UCSD-AML1 (cell line): ENCODE measurements at regions not wholly inside any gene's neighbourhood (a gene's known extent, or its start where the extent isn't known, plus 50 kb on each side); places are given as distances from the start of the nearest gene placed in this dataset.
"Not testable (repeated sequence)": the region's sequence is repeated elsewhere in the genome, so short reads cannot be mapped to it uniquely, and the experiment has no call there.

Experiments used
- DNase-seq: peaks from one replicate; lab custom pipeline; 2025; ENCODE audit not compliant: unreplicated experiment; lab: John Stamatoyannopoulos, UW

DNA sequence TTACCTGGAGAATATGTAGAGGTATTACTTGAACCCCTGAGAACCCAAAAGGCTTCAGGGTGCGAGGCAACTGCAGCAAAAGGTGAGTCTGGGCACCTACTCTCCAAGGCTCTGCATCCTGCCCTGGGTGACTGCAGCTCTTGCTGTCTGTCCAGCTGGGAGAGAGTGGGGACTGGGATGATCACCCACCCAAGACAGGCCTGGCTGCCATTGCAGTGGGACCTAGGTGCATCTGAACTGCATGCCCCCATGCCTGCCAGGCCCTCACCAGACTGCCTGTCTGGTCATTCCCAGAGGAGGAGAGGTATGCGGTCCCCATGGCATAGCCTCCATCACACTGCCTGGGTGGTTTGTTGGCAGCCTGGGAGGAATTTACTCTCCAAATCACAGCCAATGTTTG, 563.9 kb downstream of the TFAP2A start:
- DNase-seq: no peak

DNA sequence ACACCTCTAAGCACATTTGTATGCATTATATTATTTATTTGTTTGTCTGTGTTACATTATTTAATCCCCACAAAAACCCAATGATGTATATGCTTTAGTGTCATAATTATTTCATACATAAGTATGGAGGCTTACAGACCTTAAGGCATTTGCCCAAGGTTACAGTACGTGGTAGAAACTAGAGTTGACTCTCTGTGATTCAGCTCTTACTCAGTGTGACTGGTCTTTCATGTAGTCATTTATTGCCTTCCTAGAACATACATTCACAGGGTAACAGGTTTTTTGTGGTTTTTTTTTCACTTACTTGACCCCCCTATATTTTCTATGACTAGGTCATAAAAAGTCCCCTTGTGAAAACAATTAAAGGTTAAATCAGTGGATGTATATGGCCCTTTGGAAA, 566.8 kb downstream of the TFAP2A start:
- no peak for DNase-seq

DNA sequence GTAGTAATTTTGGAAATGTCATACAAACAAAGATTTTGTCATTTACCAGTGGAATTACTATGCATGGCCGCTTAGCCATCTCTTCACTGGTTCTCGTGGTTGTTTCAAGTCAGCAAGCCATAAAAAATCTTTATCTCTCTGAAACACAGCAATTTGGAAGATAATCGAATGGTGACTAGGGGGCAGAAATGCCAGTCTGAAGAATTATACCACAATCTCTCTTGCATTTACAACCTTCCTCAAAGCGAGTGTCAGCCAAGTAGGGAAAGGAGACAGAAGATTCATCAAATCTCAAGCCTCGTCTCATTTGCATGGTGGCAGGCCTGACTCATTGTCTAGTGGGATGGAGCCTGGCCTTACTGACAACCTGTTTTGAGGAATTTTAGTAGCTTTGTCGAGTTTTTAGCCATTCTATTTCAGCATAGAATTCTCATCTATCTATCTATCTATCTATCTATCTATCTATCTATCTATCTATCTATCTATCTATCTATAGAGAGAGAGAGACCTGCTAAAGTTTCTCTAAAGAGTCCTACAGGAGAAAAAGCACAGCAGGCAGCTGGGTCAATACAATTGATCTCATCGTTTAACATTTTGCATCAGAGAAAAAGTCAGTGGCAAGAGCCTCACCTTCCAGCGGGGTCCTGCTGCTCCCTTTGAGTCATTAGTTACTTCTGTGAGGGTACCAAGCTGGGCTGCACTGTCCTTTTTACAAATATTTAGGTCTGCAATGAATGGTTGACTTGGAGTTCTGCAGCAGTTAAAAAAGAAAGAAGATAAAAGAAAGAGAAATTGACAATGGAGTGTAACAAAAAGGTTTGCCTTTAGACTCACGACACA, 572.8 kb downstream of the TFAP2A start:
- no peak for DNase-seq

DNA sequence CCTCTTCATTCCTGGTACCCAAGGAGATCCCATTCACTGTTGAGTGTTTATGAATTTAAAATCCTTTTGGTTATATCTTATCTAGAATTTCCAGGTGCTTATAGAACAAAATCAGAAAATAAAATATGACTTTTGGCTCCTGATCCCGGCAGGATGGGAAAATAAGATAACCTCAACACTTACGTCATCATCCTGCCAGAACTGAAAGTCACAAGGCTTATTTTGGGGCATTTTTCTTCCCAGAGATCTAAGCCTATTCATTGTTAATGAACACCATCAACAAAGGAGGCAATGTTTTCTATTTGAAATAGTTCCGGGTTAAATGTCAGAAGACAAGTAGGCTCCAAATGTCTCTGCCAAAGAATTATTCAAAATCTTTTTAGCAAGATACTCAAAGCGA, 580.6 kb downstream of the TFAP2A start:
- DNase-seq: no peak

DNA sequence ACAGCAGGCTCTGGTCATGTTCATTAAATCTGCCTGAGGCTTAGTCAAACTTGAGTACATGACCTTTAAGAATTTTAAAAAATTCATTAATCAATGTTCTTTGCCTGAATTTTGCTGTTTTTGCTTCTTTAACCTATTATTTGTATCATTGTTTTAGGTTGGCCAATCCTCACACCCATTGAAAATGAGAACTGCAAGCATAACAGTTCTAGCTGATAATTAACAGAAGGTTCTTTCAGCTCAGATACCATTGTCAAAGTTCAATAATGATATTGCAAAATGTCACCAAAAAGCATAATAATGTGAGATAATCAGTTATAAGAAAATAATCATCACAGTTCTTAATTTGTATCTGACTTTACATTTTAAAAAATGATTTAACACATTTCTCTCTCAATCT, 583.1 kb downstream of the TFAP2A start:
- no peak for DNase-seq

DNA sequence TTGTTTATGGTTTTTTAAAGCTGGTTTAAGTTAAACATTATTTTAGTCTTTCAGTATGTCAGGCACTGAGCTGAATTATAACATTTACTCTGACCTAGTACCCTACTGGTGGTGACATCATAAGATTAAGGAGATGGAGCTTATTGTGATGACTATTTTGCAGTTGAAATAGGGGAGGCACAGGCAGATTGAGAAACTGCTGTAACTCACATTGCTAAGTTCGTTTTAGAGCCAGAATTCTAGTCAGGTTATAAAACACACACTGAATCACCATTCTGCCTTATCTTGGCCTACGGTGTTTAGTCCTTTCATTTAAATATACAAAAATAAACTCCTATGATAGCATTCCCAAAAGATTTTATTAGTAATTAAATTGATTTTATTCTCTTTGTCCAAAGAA, 584.1 kb downstream of the TFAP2A start:
- no peak for DNase-seq

DNA sequence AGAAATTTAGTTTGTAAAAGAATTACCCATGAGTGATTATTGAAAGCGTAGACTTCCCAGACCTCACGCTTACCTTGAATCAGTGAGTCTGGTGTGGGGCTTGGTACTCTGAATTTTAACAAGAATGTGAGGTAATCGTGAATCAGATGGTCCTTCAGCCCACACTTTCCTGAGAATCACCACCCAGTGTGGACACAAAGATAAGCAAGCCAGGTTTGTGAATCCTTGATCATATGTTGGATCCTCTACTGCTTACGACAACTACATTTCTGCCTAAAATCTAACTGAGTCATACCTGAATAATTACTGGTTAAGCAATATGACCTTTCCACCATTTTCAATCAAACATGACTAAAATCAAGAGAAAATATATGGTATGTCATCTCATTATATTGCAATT, 589.3 kb downstream of the TFAP2A start:
- DNase-seq: no peak

DNA sequence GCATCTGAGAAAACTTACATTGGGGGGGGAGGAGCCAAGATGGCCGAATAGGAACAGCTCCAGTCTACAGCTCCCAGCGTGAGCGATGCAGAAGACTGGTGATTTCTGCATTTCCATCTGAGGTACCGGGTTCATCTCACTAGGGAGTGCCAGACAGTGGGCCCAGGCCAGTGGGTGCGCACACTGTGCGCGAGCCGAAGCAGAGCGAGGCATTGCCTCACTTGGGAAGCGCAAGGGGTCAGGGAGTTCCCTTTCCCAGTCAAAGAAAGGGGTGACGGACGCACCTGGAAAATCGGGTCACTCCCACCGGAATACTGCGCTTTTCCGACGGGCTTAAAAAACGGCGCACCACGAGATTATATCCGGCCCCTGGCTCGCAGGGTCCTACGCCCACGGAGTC, 604.1 kb downstream of the TFAP2A start:
- not testable (repeated sequence) for DNase-seq

DNA sequence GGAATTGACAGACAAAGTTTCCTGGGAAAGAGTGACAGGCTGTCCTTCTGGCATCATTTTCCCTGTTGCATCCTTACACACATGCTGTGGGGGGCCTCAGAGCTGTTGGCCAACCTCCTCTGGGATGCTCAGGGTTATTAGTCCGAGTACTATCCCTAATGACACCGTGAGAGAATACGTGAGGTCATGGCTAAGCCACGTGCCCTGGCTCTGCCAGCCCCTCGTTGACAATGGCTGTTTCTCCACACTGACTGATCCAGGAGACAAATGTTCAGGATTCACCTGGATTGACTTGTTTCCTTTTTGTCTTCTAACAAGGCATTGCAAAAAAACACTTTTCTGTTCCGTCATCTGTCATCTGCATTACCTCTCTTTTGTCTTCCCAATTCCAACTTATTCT, 604.6 kb downstream of the TFAP2A start:
- DNase-seq: no peak

DNA sequence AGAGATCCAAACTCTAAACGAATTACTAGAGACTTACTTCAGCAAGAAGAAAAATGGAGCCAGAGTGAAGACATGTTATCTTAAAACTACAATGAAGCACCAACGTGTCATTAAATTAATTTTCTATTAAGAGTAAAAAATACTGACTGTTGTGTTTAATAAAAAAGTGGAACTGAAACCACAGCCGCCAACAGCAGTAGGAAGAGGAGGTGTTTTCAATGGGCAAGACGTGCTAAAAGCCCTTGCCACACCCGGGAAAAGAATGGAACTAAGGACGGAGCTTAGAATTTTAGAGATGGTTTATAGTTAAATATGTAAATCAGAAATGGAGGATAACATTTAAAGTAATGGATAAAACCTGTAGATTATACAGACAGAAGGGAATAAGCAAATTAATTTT, 608.7 kb downstream of the TFAP2A start:
- DNase-seq: no peak

DNA sequence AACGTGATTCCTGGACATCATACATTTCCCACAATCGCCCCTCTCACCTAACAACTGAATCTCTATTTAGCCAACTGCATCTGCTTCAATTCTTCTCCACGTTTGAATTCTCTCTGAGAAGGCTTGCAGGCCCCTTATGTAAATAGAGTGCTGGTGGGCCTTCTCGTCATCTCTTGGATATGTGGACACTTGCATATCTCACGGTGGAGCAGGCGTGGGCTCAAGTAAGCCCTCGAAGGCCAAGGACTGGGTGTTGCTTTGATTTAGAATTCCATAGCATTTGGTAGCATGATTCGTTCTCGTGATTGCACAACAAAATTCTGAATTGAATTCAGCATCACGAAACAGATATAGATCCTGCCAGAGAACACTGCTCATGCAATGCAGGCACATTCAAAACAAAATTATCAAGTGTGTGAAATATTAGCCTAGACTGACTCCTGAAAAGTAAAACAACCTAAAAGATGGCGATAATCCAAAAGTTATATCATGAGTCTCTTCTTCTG, 613.6 kb downstream of the TFAP2A start:
- no peak for DNase-seq

DNA sequence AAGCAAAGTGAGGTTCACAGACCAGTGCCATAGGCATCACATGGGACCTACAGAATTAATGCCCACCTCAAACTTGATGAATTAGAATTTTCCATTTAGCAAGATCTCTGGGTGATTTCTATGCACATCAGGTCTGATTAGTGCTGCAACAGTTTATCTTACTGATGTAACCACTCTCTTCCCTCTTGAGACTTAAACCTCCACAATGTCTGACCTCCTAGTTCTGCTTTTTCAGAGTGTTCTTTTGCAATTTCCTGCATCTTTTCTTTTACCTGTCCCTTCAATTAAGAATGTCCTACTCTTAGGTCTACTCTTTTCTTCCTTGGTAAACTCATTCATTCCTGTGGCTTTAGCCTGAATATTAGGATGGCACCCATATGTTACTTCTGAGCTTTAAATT, 615.3 kb downstream of the TFAP2A start:
- DNase-seq: no peak

DNA sequence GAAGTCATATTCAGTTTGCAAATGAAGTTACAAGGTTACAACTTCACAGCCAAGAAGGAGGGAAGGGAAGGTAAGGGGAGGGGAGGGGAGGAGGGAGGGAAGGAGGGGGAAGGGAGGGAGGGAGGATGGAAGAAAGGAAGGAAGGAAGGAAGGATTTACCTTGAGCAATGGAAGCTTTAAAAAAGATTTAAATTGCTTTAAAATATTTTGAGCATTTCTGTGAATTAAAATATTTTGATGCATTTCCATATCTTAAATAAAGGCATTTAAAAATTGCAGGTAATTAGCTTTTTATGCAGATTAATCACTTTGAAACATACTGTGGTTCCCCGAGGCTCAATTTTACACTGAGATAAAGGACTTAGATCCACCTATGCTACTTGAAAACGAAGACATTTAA, 618.0 kb downstream of the TFAP2A start:
- no peak for DNase-seq

DNA sequence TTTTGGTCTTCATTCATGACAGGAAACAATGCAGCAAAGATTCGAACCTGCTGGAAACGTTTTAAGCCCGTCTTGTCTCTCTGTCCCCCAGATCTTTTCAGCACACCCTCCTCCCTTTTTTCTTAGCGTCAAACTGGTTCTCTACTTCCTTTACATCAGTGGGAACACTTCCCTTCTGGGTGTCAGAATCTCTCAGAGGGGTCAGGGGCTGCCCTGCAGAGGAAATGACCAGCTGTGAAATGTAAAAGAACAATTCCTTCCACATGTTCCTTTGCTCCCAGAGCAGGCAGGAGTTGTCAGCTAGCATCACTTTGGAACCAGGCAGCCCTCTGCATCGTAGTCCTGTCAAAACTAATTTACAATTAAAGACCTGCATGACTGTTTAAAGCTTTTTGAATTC, 619.0 kb downstream of the TFAP2A start:
- no peak for DNase-seq

DNA sequence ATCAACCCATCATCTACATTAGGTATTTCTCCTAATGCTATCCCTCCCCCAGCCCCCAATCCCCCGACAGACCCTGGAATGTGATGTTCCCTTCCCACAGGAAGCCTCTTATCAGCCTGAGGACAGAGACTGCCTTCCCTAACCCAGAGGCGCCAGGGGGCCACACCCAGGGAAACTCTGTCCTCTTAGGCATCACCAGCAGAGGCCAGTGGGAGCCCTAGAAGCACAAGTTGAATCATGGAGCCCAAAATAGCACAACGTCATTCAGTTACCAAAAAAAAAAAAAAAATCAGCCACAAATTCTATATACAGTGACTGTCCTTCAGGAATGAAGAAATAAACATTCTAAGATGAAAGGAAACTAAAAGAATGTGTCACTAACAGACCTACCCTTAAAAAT, 625.7 kb downstream of the TFAP2A start:
- DNase-seq: no peak

DNA sequence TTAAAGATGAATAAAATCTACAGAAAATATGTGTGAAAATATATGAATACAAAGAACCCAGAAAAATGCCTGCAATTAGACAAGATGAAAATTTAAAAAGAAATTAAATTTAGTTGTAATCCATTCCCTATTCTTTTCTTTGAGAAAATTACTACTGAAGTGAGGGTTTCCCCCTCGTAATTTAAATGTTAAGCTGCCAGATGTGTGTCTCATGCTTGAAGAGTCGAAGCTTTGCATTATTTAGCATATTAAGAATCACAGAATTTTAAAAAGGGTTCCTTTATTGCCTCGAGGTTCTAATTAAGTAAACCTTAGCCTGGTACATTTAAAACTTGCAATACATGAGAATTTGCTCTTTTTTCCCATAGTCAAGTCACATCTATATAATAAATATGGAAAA, 630.1 kb downstream of the TFAP2A start:
- no peak for DNase-seq

DNA sequence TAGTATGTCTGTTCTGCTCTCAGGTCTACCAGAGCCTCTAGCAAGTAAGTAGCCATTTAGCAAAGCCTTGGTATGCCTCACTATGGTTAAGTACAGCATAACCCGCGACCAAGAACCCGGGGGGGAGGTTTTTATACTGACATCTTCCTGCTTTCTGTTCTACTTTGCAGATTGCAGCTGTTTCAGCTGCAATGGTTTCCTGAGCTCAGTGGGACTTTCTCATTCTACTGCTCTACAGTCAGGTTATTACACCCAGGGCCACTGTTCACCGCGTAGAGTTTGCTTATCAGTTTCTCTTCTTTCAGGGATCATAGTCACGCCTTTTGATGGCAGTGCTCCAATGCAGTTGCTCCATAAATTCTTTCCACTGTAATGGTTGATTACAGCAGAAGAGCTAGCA, 631.3 kb downstream of the TFAP2A start:
- DNase-seq: no peak

DNA sequence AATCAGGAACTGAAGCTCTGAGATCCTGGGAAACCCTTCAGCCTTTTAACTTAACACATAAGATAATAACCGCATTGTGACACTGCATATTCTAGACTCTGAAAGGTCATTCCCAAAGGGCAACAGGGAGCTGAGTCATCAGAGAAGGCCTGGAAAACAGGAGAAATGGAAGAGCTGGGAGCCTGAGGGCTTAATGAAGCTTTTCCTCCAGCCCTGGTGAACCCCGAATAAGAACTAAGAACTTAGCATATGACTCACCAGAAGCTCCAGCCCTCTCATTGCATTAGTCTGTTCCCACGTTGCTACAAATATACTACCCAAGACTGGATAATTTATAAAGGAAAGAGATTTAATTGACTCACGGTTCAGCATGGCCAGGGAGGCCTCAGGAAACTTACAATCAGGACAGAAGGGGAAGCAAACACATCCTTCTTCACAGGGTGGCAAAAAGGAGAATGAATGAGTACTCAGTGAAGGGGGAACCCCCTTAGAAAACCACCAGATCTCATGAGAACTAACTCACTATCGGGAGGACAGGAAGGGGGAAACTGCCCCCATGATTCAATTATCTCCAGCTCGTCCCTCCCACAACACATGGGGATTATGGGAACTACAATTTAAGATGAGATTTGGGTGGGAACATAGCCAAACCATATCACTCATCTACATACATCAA, 648.5 kb downstream of the TFAP2A start:
- no peak for DNase-seq

DNA sequence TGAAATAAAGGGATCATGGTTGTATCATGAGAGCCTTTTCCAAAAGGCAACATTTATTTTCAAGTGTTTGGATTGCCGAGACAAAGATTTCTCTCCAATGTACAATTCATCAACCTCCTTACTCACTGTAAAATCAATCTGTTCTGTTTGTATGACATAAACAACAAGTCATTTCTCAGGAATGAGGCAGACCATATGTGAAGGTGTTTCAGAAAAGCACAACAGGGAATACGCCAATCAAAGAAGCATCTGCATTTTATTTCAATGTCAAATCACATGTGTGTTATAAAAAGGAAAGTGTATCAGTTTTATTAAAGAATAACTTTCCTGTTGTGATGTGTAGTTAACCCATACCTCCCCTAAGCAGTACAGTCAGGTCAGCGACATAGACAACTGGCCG, 653.7 kb downstream of the TFAP2A start:
- no peak for DNase-seq

DNA sequence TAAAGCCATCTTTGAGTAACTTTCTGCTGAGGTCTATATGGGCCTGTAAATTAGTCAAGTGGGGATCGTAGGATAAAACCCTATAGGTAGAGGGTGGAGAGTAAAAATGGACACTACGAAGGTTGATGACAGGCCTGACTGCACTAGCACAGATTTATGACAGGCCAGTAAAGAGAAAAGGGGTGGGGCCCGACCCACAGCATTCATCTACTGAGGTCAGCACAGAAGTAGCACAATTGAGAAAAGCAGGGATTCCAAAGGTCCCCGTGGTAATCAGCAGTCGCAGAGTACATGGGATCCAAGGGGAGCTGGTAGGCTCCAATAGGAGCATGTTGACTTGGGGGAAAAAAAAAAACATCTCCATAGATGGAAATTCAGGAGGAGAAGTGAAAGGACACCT, 660.4 kb downstream of the TFAP2A start:
- no peak for DNase-seq

DNA sequence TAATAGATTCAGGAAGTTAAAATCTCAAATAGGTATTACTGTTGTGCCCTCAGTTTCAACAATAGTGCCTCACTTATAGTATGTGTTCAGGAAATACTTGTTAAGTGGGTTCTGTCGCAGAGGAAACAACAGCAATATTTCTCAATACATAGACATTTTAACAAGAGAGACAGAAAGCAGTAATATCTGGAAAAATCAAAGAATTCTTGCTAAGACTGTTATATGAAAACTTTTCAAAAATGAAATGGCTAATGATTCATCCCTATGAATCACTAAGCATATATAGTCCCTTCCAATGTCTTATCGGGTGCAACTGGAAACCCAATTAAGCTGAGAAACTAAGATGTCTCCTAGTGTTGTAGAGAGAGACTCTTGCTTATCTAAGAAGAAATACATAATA, 668.9 kb downstream of the TFAP2A start:
- no peak for DNase-seq

DNA sequence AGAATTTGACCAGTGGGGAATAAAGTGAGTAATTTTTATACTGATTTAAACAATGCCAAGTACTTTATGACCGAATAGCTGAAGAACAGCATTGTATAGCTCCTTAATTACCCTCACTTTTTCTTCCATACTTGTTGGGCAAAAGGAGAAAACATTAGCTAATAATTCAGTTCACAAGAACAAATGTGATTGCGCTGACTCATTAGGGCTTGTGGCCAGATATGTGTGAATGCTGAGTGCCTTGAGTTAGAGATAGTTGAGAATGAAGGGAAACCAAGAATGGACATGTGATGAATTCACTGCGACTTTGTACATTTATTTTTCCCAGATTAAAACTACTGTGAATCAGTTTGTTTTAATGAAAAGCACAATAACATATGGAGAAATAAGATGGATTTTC, 669.4 kb downstream of the TFAP2A start:
- DNase-seq: no peak

DNA sequence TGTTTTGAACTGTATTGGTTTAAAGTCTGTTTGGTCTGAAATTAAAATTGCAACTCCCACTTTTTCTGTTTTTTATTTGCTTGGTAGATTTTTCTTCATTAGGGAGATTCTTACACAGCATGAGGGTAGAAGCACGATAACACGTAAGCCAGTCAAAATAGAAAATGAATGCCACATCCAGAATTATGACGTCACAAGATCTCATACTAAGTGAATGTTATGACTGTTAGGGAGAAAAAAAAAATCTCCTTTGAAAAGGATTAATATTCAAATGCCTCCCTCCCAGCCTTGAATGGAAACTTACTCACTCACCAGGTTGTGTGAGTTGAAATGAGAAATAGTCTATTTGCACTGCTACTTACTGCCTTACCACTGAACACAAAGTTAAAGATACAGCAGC, 670.8 kb downstream of the TFAP2A start:
- DNase-seq: no peak
